Loucy (cell line): ENCODE measurements at regions not wholly inside any gene's neighbourhood (a gene's known extent, or its start where the extent isn't known, plus 50 kb on each side); places are given as distances from the start of the nearest gene placed in this dataset.

Experiments used
- CTCF ChIP-seq: fragments of 200-600 bp; sonication (generic); conservative IDR thresholded peaks from 2 replicates; pipeline ENCODE4 v1.5.1; 2014; ENCODE audit warnings: mild to moderate bottlenecking, antibody characterized with exemption, low read length
- EZH2phosphoT487 ChIP-seq: fragments of 200-600 bp; IDR thresholded peaks from 2 replicates; pipeline ENCODE4 v1.6.1; 2018; ENCODE audit warnings: antibody characterized with exemption, mild to moderate bottlenecking, moderate library complexity, borderline replicate concordance

- TF ChIP-seq CTCF (no peak), EZH2phosphoT487 (no peak)
Observed at GRCh38 chr5:165187815-165188214, 1682.4 kb downstream of the MAT2B start.
